ENCODE measurements at regions not wholly inside any gene's neighbourhood (a gene's known extent, or its start where the extent isn't known, plus 50 kb on each side); places are given as distances from the start of the nearest gene placed in this dataset.

GRCh38 chr5:39755452-39755851 is 330.7 kb upstream of the DAB2 start:
- TF ChIP-seq POLR2A (IDR thresholded peaks at IDR 0.05; ENCODE audit: low read depth, low read length) (no peak), TAF1 (IDR thresholded peaks at IDR 0.05; ENCODE audit: low read depth, low read length) (no peak), POLR2AphosphoS5 (IDR thresholded peaks at IDR 0.05; ENCODE audit: low read depth, low read length) (no peak), PAX5 (IDR thresholded peaks at IDR 0.05; ENCODE audit: insufficient read depth, low read length, severe bottlenecking) (no peak), SPI1 (IDR thresholded peaks at IDR 0.05; ENCODE audit: low read depth, low read length) (no peak), POU2F2 (IDR thresholded peaks at IDR 0.05; ENCODE audit: low read depth, low read length) (no peak)

All from GM12891 (cell line).